ENCODE measurements at regions not wholly inside any gene's neighbourhood (a gene's known extent, or its start where the extent isn't known, plus 50 kb on each side); places are given as distances from the start of the nearest gene placed in this dataset.

DNA sequence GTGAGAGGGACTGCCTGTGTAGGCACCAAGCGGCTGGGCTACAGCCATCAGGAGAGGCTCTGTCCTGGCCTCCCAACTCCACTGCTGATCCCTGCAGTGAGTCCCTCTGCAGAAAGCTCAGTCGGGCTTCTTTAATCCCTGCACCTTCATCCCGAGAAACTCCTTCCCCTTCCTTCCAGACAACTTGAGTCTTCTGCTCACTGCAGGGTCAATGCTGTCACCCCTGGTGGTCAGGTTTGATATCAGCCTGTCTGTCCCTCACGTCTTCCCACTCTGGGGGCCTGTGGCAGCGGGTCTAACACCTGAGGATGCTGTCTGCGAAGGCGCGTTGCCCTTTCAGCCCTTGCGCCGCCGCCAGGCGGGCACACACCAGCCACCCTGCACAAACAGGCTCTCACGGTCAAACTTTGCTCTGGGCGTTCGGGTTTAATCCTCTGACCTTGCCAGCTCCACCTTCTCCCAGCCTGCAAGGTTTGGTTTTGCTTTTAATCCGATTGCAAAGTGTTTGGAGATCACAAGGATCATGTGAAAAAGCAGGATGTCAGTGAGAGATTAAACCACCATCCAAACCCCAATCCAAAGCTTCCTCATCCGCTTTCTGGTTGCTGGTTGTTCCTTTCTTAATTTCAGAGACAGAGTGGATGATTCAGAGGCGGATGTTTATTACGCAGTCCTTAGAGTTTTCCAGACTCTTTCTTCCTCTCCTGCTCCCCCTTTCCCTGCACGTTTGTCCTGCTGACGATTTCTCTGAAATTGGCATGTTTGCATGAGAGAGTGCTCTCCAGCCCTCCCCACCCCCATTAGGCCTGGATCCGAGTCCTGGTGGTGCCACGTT, 74.8 kb upstream of the SLC34A2 start:
- TF ChIP-seq, protein P1, sequence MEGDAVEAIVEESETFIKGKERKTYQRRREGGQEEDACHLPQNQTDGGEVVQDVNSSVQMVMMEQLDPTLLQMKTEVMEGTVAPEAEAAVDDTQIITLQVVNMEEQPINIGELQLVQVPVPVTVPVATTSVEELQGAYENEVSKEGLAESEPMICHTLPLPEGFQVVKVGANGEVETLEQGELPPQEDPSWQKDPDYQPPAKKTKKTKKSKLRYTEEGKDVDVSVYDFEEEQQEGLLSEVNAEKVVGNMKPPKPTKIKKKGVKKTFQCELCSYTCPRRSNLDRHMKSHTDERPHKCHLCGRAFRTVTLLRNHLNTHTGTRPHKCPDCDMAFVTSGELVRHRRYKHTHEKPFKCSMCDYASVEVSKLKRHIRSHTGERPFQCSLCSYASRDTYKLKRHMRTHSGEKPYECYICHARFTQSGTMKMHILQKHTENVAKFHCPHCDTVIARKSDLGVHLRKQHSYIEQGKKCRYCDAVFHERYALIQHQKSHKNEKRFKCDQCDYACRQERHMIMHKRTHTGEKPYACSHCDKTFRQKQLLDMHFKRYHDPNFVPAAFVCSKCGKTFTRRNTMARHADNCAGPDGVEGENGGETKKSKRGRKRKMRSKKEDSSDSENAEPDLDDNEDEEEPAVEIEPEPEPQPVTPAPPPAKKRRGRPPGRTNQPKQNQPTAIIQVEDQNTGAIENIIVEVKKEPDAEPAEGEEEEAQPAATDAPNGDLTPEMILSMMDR (IDR thresholded peaks at IDR 0.05; ENCODE audit: low read depth, low read length, poor library complexity, severe bottlenecking): no peak
- TF ChIP-seq EZH2phosphoT487 (IDR thresholded peaks at IDR 0.05; ENCODE audit: borderline replicate concordance, low read length): no peak
